GM23338 (cell line): ENCODE measurements at regions not wholly inside any gene's neighbourhood (a gene's known extent, or its start where the extent isn't known, plus 50 kb on each side); places are given as distances from the start of the nearest gene placed in this dataset.

Experiments
- ATAC-seq: fragments of 200-7000 bp; cut with Tn5 transposase; 3 replicates; pipeline ENCODE4 v1.9.1; 2020
- DNase-seq: peaks from one replicate; pipeline ENCODE4 v3.0.0-alpha.2; 2015; ENCODE audit warnings: low spot score
- H2AFZ ChIP-seq: fragments of 200-600 bp; sonication (generic); 2 replicates; pipeline ENCODE4 v1.8.0; 2016; ENCODE audit warnings: antibody characterized with exemption, mild to moderate bottlenecking, moderate library complexity
- H3F3A ChIP-seq: fragments of 200-600 bp; sonication (generic); replicated peaks from 2 replicates; pipeline ENCODE4 v1.8.0; 2017; ENCODE audit warnings: antibody characterized with exemption, mixed run types, low read depth
- H3K27ac ChIP-seq: fragments of 200-600 bp; sonication (generic); 2 replicates; pipeline ENCODE4 v1.6.1; 2016; ENCODE audit warnings: low read depth
- H3K27me3 ChIP-seq: fragments of 200-600 bp; sonication (generic); 2 replicates; pipeline ENCODE4 v1.8.0; 2016; ENCODE audit warnings: mild to moderate bottlenecking, mixed run types, moderate library complexity; ENCODE audit not compliant: insufficient read depth
- H3K36me3 ChIP-seq: fragments of 200-600 bp; sonication (generic); 2 replicates; pipeline ENCODE4 v1.8.0; 2016; ENCODE audit warnings: mild to moderate bottlenecking; ENCODE audit not compliant: insufficient read depth
- H3K4me1 ChIP-seq: fragments of 200-600 bp; sonication (generic); 2 replicates; pipeline ENCODE4 v1.8.0; 2016; ENCODE audit warnings: mild to moderate bottlenecking, moderate library complexity; ENCODE audit not compliant: insufficient read depth
- H3K4me2 ChIP-seq: fragments of 200-600 bp; sonication (generic); 2 replicates; pipeline ENCODE4 v1.7.1; 2017; ENCODE audit warnings: mixed run types
- H3K4me3 ChIP-seq: fragments of 200-600 bp; sonication (generic); 2 replicates; pipeline ENCODE4 v1.6.1; 2016; ENCODE audit warnings: mixed run types
- H3K79me2 ChIP-seq: fragments of 200-600 bp; sonication (generic); replicated peaks from 2 replicates; pipeline ENCODE4 v1.8.0; 2017; ENCODE audit warnings: mild to moderate bottlenecking; ENCODE audit not compliant: insufficient read depth
- H3K9me2 ChIP-seq: fragments of 200-600 bp; sonication (generic); 2 replicates; pipeline ENCODE4 v1.8.0; 2017; ENCODE audit not compliant: insufficient read depth
- H4K20me1 ChIP-seq: fragments of 200-600 bp; sonication (generic); replicated peaks from 2 replicates; pipeline ENCODE4 v1.8.0; 2017; ENCODE audit warnings: mild to moderate bottlenecking; ENCODE audit not compliant: insufficient read depth
- H3K27ac Mint-ChIP-seq: 2 replicates; pipeline ENCODE4 v1.8.0; 2020; ENCODE audit warnings: inconsistent platforms, mild to moderate bottlenecking, moderate library complexity, mixed read lengths
- H3K27me3 Mint-ChIP-seq: 3 replicates; pipeline ENCODE4 v1.8.0; 2022; ENCODE audit warnings: low read depth, mild to moderate bottlenecking, moderate library complexity, mixed read lengths, inconsistent platforms; ENCODE audit not compliant: insufficient read depth, poor library complexity
- H3K36me3 Mint-ChIP-seq: 3 replicates; pipeline ENCODE4 v1.8.0; 2021; ENCODE audit warnings: low read depth, mild to moderate bottlenecking, inconsistent platforms, moderate library complexity, mixed read lengths
- H3K4me1 Mint-ChIP-seq: 3 replicates; pipeline ENCODE4 v1.8.0; 2020; ENCODE audit warnings: mild to moderate bottlenecking, inconsistent platforms, mixed read lengths
- H3K4me3 Mint-ChIP-seq: 3 replicates; pipeline ENCODE4 v1.8.0; 2021; ENCODE audit warnings: moderate library complexity, mild to moderate bottlenecking, inconsistent platforms, mixed read lengths
- H3K9me3 Mint-ChIP-seq: 3 replicates; pipeline ENCODE4 v1.8.0; 2020; ENCODE audit warnings: moderate library complexity, mild to moderate bottlenecking, inconsistent platforms, mixed read lengths
- CTCF ChIP-seq, 2 experiments: fragments of 200-600 bp in 1 of 2; sonication (generic) in 1 of 2; conservative IDR thresholded peaks; 2 replicates each; pipeline versions ENCODE4 v1.5.1 to v1.6.1; 2016 to 2017; ENCODE audit warnings: antibody characterized with exemption in 2 of 2, low read depth in 2 of 2, mild to moderate bottlenecking in 2 of 2, moderate library complexity in 1 of 2
- ETS1 ChIP-seq: IDR thresholded peaks from 2 replicates; pipeline ENCODE4 v1.6.1; 2016; ENCODE audit warnings: antibody characterized with exemption
- EZH2 ChIP-seq: fragments of 200-600 bp; sonication (generic); IDR thresholded peaks from one replicate; pipeline ENCODE4 v1.8.0; 2017; ENCODE audit warnings: antibody characterized with exemption, mild to moderate bottlenecking, low read depth; ENCODE audit not compliant: unreplicated experiment
- EZH2phosphoT487 ChIP-seq: fragments of 200-600 bp; sonication (generic); IDR thresholded peaks from one replicate; pipeline ENCODE4 v1.8.1; 2018; ENCODE audit warnings: antibody characterized with exemption; ENCODE audit not compliant: unreplicated experiment
- JUNB ChIP-seq: IDR thresholded peaks from one replicate; pipeline ENCODE4 v1.6.1; 2016; ENCODE audit warnings: antibody characterized with exemption; ENCODE audit not compliant: unreplicated experiment
- NANOG ChIP-seq: IDR thresholded peaks from 2 replicates; pipeline ENCODE4 v1.6.1; 2016; ENCODE audit warnings: antibody characterized with exemption, borderline replicate concordance
- POLR2AphosphoS5 ChIP-seq: IDR thresholded peaks from 2 replicates; pipeline ENCODE4 v1.6.1; 2016; ENCODE audit warnings: antibody characterized with exemption, low read depth
- STAT1 ChIP-seq: IDR thresholded peaks from one replicate; pipeline ENCODE4 v1.6.1; 2016; ENCODE audit warnings: antibody characterized with exemption; ENCODE audit not compliant: unreplicated experiment
- ZNF114 ChIP-seq: fragments of 250-450 bp; sonication (Bioruptor Pico); IDR thresholded peaks from 2 replicates; pipeline ENCODE4 v1.5.0; 2020; ENCODE audit warnings: mild to moderate bottlenecking, moderate library complexity
- ZNF331 ChIP-seq: fragments of 250-450 bp; sonication (Bioruptor Pico); IDR thresholded peaks from 2 replicates; pipeline ENCODE4 v1.5.0; 2020; ENCODE audit warnings: low read depth, mild to moderate bottlenecking, moderate library complexity

GRCh38 chr4:81919810-81920209 is 448.1 kb upstream of the RASGEF1B start:
- H3K4me2 ChIP-seq = no peak overlapping the region
- H3K4me3 ChIP-seq = no peak overlapping the region
- Mint-ChIP-seq H3K4me1 (no peaks in the 10 kb centered on the region), H3K9me3 (no peaks in the 10 kb centered on the region), H3K27me3 (peaks cover 6% of the 10 kb centered on the region), H3K36me3 (no peaks in the 10 kb centered on the region), H3K27ac (no peak overlapping the region), H3K4me3 (no peak overlapping the region)
- H3K27ac ChIP-seq = no peak overlapping the region
- no peaks in the 10 kb centered on the region for H3K27me3 ChIP-seq
- no peak overlapping the region for H2AFZ ChIP-seq
- DNase-seq (peak; percentile 4), ATAC-seq (peak; percentile 71)
- H4K20me1 ChIP-seq = no peaks in the 10 kb centered on the region
- H3F3A ChIP-seq = no peaks in the 10 kb centered on the region
- no peaks in the 10 kb centered on the region for H3K9me2 ChIP-seq
- no peaks in the 10 kb centered on the region for H3K4me1 ChIP-seq
- no peaks in the 10 kb centered on the region for H3K79me2 ChIP-seq
- H3K36me3 ChIP-seq = no peaks in the 10 kb centered on the region
- TF ChIP-seq JUNB (no peak), CTCF (conservative IDR thresholded peaks at IDR 0.05; ENCODE audit: low read depth in 2 of 2) (peak in 1 of 2 experiments; percentile 47; a peak in 2 of 4 replicates)

- Histone ChIP-seq H3K27me3 (no peaks in the 10 kb centered on the region), H4K20me1 (no peaks in the 10 kb centered on the region), H3K4me3 (no peak overlapping the region), H3K27ac (no peak overlapping the region), H3K4me1 (no peaks in the 10 kb centered on the region), H3F3A (no peaks in the 10 kb centered on the region), H3K4me2 (no peak overlapping the region), H3K9me2 (no peaks in the 10 kb centered on the region), H2AFZ (no peak overlapping the region), H3K36me3 (no peaks in the 10 kb centered on the region), H3K79me2 (no peaks in the 10 kb centered on the region)
- ATAC-seq = peak; percentile 100
- peak; percentile 71 for DNase-seq
- Mint-ChIP-seq H3K27me3 (peaks cover 6% of the 10 kb centered on the region), H3K4me1 (peaks cover 2% of the 10 kb centered on the region; the same call in 1 of the 3 replicates), H3K9me3 (no peaks in the 10 kb centered on the region), H3K27ac (no peak overlapping the region), H3K4me3 (no peak overlapping the region), H3K36me3 (no peaks in the 10 kb centered on the region)
- TF ChIP-seq CTCF (conservative IDR thresholded peaks at IDR 0.05; ENCODE audit: low read depth in 2 of 2) = peak; percentile 50 to 62
- no peak for TF ChIP-seq STAT1
Measured at GRCh38 chr4:81919223-81919622, 447.5 kb upstream of the RASGEF1B start.

GRCh38 chr4:81915430-81915829 is 443.7 kb upstream of the RASGEF1B start:
- no peaks in the 10 kb centered on the region for H3K9me2 ChIP-seq
- no peaks in the 10 kb centered on the region for H3K36me3 ChIP-seq
- H3K27me3 Mint-ChIP-seq = peaks cover 10% of the 10 kb centered on the region
- no peak overlapping the region for H3K4me2 ChIP-seq
- H3K36me3 Mint-ChIP-seq = no peaks in the 10 kb centered on the region
- H3K4me3 ChIP-seq = no peak overlapping the region
- H3K4me1 ChIP-seq = 0 out of 2 replicates have a peak, but pooled peaks cover 5% of the 10 kb centered on the region
- H3K27ac Mint-ChIP-seq = no peak overlapping the region
- peaks cover 13% of the 10 kb centered on the region; the same call in 2 of the 3 replicates for H3K4me1 Mint-ChIP-seq
- H2AFZ ChIP-seq = no peak overlapping the region
- no peaks in the 10 kb centered on the region for H3K27me3 ChIP-seq
- H4K20me1 ChIP-seq = no peaks in the 10 kb centered on the region
- H3K9me3 Mint-ChIP-seq = no peaks in the 10 kb centered on the region
- no peak for ATAC-seq
- H3F3A ChIP-seq = no peaks in the 10 kb centered on the region
- H3K27ac ChIP-seq = no peak overlapping the region
- H3K79me2 ChIP-seq = no peaks in the 10 kb centered on the region
- no peak overlapping the region for H3K4me3 Mint-ChIP-seq
- DNase-seq = no peak
- TF ChIP-seq POLR2AphosphoS5 = no peak
- TF ChIP-seq EZH2phosphoT487 = no peak
- TF ChIP-seq CTCF (conservative IDR thresholded peaks at IDR 0.05; ENCODE audit: low read depth in 2 of 2) = no peak
- no peak for TF ChIP-seq JUNB
- TF ChIP-seq NANOG = no peak
- TF ChIP-seq ETS1 = no peak
- no peak for TF ChIP-seq ZNF114 (CRISPR knock-in tag)
- TF ChIP-seq ZNF331 (CRISPR knock-in tag) = no peak
- no peak for TF ChIP-seq EZH2
